Esophagus muscularis mucosa (tissue), 4 donors: ENCODE measurements at regions not wholly inside any gene's neighbourhood (a gene's known extent, or its start where the extent isn't known, plus 50 kb on each side); places are given as distances from the start of the nearest gene placed in this dataset.

Experiments
- DNase-seq: peaks from one replicate; pipeline ENCODE4 v3.0.0-alpha.2; 2017; ENCODE audit errors: extremely low spot score
- H3K27ac ChIP-seq, 4 donors: fragments of 200-600 bp; sonication (generic); replicated peaks in 1 of 4; 1 replicate in 3 of 4; 2 replicates in 1 of 4; pipeline ENCODE4 v1.5.1; 2016 to 2019; ENCODE audit warnings: mild to moderate bottlenecking in 1 of 4
- H3K27me3 ChIP-seq, 4 donors: fragments of 200-600 bp; sonication (generic); one replicate each; pipeline versions ENCODE4 v1.5.1 to v1.6.0; 2016 to 2019
- H3K36me3 ChIP-seq, 4 donors: fragments of 200-600 bp; sonication (generic); one replicate each; pipeline ENCODE4 v1.5.1; 2016 to 2019
- H3K4me1 ChIP-seq, 4 donors: fragments of 200-600 bp; sonication (generic); one replicate each; pipeline ENCODE4 v1.5.1; 2016 to 2019
- H3K4me3 ChIP-seq, 4 donors: fragments of 200-600 bp; sonication (generic); 1 replicate in 2 of 4; 2 replicates in 2 of 4; pipeline ENCODE4 v1.5.1; 2016 to 2019; ENCODE audit warnings: mild to moderate bottlenecking in 4 of 4, moderate library complexity in 1 of 4
- H3K9me3 ChIP-seq, 4 donors: fragments of 200-600 bp; sonication (generic); 1 replicate in 3 of 4; 2 replicates in 1 of 4; pipeline ENCODE4 v1.5.1; 2016 to 2019
- CTCF ChIP-seq, 3 experiments: fragments of 200-600 bp in 2 of 3; fragments of 450-650 bp in 1 of 3; sonication (generic) in 2 of 3; IDR thresholded peaks; one replicate each; pipeline ENCODE4 v1.5.1; 2017 to 2019; ENCODE audit warnings: antibody characterized with exemption in 3 of 3, mild to moderate bottlenecking in 2 of 3, moderate library complexity in 1 of 3
- EP300 ChIP-seq: sonication (generic); formaldehyde crosslinking; IDR thresholded peaks from one replicate; pipeline ENCODE4 v1.6.1; 2017; ENCODE audit warnings: antibody characterized with exemption
- POLR2A ChIP-seq: fragments of 450-650 bp; IDR thresholded peaks from one replicate; pipeline ENCODE4 v1.6.1; 2017; ENCODE audit warnings: antibody characterized with exemption, moderate library complexity, mild to moderate bottlenecking, low read depth
- POLR2AphosphoS5 ChIP-seq, 2 donors: sonication (generic); formaldehyde crosslinking; IDR thresholded peaks; one replicate each; pipeline ENCODE4 v1.6.1; 2017; ENCODE audit warnings: antibody characterized with exemption in 2 of 2
- WGBS: methylation state at CpG from one replicate; pipeline ENCODE4 v1.1.5; 2018; 5-methylcytosine and 5-hydroxymethylcytosine counted together
- intact Hi-C: fragments of 100-400 bp; cut with DNase I; formaldehyde crosslinking; loops from one replicate; pipeline ENCODE4 v1.15.1; 2023

GRCh38 chr18:25594351-25594750, 242.4 kb upstream of the ZNF521 start:
- Histone ChIP-seq H3K27me3 (peaks cover 0 to 5% (median 0%) of the 10 kb centered on the region in 4 donors), H3K36me3 (no peaks in the 10 kb centered on the region), H3K27ac (no peak overlapping the region), H3K4me3 (no peak overlapping the region), H3K9me3 (no peaks in the 10 kb centered on the region), H3K4me1 (no peaks in the 10 kb centered on the region)
- intact Hi-C loops, result no loop called here
- 94% methylated on average over 1 of the region's 1 CpG for WGBS
- no peak for DNase-seq
- TF ChIP-seq POLR2AphosphoS5 (IDR thresholded peaks at IDR 0.05) (no peak), CTCF (IDR thresholded peaks at IDR 0.05) (no peak), EP300 (no peak), POLR2A (no peak)

- H3K4me1 ChIP-seq, result no peaks in the 10 kb centered on the region
- 77% methylated on average over 2 of the region's 2 CpGs for WGBS
- H3K9me3 ChIP-seq, result peaks cover 0 to 9% (median 0%) of the 10 kb centered on the region in 4 donors
- TF ChIP-seq POLR2A, result no peak
- TF ChIP-seq EP300, result no peak
- TF ChIP-seq CTCF (IDR thresholded peaks at IDR 0.05), result no peak
- TF ChIP-seq POLR2AphosphoS5 (IDR thresholded peaks at IDR 0.05), result no peak
- intact Hi-C loops, result no loop called here
- peaks cover 0 to 5% (median 0%) of the 10 kb centered on the region in 4 donors for H3K27me3 ChIP-seq
- no peak overlapping the region for H3K4me3 ChIP-seq
- H3K36me3 ChIP-seq, result no peaks in the 10 kb centered on the region
- H3K27ac ChIP-seq, result no peak overlapping the region
- no peak for DNase-seq
Observed at GRCh38 chr18:25592804-25593360, 240.9 kb upstream of the ZNF521 start.

GRCh38 chr18:25590456-25590855, 238.5 kb upstream of the ZNF521 start:
- intact Hi-C loops, result no loop called here

GRCh38 chr18:25587545-25587944, 235.6 kb upstream of the ZNF521 start:
- Histone ChIP-seq H3K4me3 (no peak overlapping the region), H3K9me3 (peaks cover 0 to 15% (median 0%) of the 10 kb centered on the region in 4 donors), H3K27me3 (no peaks in the 10 kb centered on the region), H3K27ac (no peak overlapping the region), H3K4me1 (no peaks in the 10 kb centered on the region), H3K36me3 (no peaks in the 10 kb centered on the region)
- intact Hi-C loops, result no loop called here
- 71% methylated on average over 5 of the region's 5 CpGs for WGBS
- no peak for DNase-seq
- no peak for TF ChIP-seq CTCF (IDR thresholded peaks at IDR 0.05)
- no peak for TF ChIP-seq EP300
- no peak for TF ChIP-seq POLR2A
- TF ChIP-seq POLR2AphosphoS5 (IDR thresholded peaks at IDR 0.05), result no peak

More at GRCh38 chr18:25590456-25590855, 238.5 kb upstream of the ZNF521 start:
- H3K36me3 ChIP-seq, result no peaks in the 10 kb centered on the region
- no peak overlapping the region for H3K4me3 ChIP-seq
- DNase-seq, result no peak
- H3K9me3 ChIP-seq, result peaks cover 0 to 15% (median 0%) of the 10 kb centered on the region in 4 donors
- no peaks in the 10 kb centered on the region for H3K27me3 ChIP-seq
- H3K4me1 ChIP-seq, result no peaks in the 10 kb centered on the region
- 87% methylated on average over 8 of the region's 8 CpGs for WGBS
- no peak for TF ChIP-seq POLR2A
- no peak overlapping the region for H3K27ac ChIP-seq

- H3K9me3 ChIP-seq, result no peaks in the 10 kb centered on the region
- H3K27ac ChIP-seq, result no peak overlapping the region
- DNase-seq, result no peak
- H3K27me3 ChIP-seq, result no peaks in the 10 kb centered on the region
- intact Hi-C loops, result no loop called here
- no peak for TF ChIP-seq POLR2A
- TF ChIP-seq EP300, result no peak
- no peak for TF ChIP-seq CTCF (IDR thresholded peaks at IDR 0.05)
- TF ChIP-seq POLR2AphosphoS5 (IDR thresholded peaks at IDR 0.05), result no peak
- WGBS, result 88% methylated on average over 5 of the region's 5 CpGs
- no peaks in the 10 kb centered on the region for H3K36me3 ChIP-seq
- H3K4me3 ChIP-seq, result no peak overlapping the region
- no peaks in the 10 kb centered on the region for H3K4me1 ChIP-seq
Observed at GRCh38 chr18:25568986-25569385, 217.0 kb upstream of the ZNF521 start.
